GM19397 (cell line): ENCODE measurements at regions not wholly inside any gene's neighbourhood (a gene's known extent, or its start where the extent isn't known, plus 50 kb on each side); places are given as distances from the start of the nearest gene placed in this dataset.
A peak's percentile ranks its signal among the peaks of the same experiment; 100 is the strongest.

Experiments
- ATAC-seq: cut with Tn5 transposase; IDR thresholded peaks from one replicate; pipeline ENCODE4 v1.9.1; 2021; ENCODE audit warnings: mild to moderate bottlenecking, moderate library complexity; ENCODE audit not compliant: unreplicated experiment

DNA sequence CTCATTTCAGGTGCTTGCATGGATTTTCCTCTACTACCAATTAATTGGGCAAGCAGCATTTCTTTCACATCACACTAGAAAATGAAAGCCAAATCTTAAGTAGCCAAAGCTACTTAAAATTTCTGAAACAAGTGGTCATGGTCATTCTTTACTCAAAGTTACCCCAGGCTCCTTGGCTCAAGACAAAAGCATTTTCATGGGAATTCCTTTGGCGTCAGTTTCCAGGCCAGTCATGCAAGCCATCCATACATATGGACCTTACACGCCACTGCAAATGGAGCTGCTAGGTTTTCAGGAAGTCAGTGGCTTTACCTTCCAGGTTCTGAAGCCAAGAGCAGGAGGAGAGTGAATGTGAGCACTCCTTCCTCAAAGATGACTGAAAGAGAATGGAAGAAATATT lies 83.7 kb upstream of the IL12A start:
- ATAC-seq, result no peak

DNA sequence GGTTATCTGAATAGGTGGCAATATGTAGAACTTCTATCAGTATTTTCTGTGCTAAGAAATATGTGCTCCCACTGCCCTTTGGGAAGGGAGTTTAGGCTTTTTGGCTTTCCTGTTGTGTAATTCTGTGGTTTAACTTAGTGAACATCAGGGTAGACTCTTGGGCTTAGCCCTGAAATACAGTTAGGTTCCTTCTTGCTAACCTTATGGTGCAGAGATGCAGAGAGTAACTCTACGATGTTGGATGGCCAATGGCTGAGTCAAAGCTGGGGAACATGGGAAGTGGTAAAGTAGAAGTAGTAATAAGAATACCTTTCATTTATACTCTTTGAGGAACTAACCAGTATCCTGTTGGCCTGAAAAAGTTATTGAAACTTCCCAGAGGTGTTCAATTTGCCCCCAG lies 80.8 kb upstream of the IL12A start:
- no peak for ATAC-seq

DNA sequence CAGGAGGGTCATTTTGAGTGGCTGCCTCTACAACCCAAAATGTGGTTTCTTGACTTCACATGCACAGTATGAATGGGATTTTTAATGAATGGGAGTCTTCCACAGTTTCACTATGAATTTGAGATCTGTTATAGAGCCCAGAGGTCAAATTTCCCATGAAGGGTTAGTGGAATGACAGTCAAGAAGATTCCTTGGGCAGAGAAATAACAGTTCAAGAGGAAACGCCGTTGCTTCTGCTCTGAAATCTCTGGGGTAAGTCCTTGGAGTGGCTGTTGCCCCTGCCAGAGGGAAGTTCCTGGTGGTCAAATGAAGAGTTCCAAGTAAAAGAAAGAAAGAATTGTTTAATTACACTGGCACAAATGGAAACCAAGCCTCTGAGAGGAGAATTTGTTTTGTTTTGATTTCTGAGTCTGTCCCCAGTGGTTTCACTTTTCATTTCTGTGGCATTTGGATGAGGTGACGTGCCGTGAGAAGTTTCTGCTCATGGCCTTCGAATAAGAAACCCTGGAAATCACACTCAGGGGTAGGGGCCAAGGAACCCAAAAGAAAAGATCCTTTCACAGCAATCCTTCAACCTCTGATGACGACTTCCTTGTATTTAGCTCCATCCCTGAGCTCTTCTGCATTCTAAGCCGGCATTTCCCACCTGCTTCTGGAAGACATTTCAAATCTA lies 77.5 kb upstream of the IL12A start:
- no peak for ATAC-seq

DNA sequence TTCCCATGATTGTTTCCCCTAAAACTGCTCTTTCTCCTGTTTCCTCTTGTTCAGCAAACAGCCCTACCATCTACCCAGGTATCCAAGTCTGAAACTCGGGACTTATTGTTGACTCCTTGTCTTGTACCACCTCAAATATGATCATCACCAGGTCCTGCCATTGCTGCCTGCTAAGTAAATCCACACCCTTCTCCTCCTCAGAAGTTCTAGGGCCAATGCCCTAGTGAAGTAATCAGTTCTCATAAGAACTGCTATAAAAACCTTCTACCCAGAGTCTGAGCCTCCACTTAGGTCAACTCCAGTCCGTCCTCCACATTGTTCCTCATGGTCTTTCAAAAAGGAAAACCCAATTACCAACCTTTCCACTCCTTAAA lies 77.0 kb upstream of the IL12A start:
- ATAC-seq, result no peak

DNA sequence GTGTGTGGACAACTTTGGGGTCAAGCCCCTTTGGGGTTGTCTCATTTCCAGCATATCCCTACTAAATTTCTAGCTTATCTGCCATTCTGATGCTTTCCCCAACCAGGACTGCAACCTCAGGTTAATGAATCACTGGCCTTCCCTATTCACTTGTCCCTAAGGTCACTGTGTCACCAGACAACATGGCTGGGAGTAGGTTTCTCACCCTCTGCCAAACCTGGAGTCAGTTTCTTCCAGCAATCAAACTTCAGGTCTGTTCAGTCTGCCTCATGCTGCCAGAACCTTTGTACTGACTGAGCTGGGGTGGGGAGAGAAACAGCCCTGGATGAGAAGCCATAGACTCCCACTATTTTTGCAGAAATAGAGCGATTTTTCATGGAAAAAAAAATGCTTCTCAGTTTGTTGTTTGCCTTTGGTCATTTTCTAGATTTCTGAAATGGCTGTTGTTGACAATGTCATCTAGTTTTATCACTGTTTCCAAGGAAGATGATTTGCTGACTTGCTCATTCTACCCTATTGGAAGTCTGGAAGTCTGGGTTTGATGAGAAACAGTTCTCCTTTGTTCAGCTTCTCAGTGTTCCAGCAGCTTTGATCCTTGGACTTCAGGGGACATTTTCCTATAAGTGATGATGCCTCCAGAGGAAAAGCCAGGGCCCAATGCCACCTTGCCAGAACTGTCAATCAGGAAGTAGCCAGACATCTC lies 74.8 kb upstream of the IL12A start:
- no peak for ATAC-seq

DNA sequence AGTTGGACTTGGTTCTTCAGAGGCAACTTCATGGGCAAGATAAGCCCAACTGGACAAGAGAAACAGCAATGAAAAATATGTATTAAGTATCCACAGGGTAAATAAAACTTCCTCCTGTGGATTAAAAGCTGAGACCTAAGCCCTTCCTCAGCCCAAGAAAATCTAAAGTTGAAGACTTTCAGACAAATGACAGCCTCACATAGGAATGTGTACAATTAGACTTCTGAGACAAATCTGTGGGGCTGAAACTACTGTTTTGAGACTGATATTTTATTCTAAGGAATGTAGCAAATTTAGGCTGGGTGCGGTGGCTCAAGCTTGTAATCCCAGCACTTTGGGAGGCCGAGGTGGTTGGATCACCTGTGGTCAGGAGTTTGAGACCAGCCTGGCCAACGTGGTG lies 74.2 kb upstream of the IL12A start:
- no peak for ATAC-seq

DNA sequence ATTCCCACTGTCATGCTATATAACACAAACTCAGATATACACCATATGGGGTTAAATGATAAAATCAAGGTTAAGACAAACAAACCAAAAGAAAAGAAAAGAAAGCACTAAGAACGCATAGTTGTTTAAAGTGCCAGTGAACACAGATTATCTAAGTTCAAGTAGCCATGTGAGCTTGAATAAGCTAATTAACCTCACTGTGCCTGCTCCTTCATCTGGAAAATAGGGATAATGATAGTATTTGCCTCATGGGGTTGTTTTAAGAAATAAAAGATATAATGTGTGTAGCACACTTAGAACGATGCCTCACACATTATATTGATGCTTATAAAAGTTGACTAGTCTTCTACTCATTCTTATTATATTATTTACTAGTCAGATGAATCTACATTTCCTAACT lies 72.6 kb upstream of the IL12A start:
- ATAC-seq, result no peak

DNA sequence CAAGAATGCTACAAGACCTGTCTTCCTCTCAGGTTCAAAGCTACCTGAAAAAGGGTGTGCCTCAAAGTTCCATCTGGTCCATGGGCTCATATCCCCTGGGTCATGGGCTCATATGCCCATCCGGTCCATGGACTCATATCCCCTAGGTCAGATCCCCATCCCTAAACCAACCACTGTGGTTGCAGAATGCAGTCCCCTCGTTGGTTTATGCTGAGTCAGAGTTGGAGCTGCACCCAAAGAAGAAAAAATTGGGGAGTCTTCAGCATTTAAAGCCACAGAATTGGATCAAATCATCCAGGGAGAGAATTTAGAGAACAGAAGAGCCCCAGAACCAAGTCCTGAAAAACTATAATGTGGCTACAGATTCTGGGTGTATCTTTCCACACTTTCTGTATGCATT lies 71.5 kb upstream of the IL12A start:
- no peak for ATAC-seq

DNA sequence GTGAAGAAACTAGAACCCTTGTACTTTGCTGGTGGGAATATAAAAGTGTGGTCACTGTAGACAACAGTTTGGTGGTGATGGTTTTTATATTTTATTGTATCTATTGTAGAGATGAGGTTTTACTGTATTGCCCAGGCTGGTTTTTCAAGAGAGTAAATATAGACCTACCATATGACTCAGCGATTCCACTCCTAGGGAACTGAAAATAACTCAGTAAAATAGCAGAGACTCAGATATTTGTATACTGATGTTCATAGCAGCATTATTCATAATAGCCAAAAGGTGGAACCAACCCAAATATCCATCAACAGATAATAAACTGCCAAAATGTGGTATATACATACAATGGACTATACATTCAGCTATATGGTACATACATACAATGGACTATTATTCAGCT lies 68.8 kb upstream of the IL12A start:
- peak; percentile 60 for ATAC-seq

DNA sequence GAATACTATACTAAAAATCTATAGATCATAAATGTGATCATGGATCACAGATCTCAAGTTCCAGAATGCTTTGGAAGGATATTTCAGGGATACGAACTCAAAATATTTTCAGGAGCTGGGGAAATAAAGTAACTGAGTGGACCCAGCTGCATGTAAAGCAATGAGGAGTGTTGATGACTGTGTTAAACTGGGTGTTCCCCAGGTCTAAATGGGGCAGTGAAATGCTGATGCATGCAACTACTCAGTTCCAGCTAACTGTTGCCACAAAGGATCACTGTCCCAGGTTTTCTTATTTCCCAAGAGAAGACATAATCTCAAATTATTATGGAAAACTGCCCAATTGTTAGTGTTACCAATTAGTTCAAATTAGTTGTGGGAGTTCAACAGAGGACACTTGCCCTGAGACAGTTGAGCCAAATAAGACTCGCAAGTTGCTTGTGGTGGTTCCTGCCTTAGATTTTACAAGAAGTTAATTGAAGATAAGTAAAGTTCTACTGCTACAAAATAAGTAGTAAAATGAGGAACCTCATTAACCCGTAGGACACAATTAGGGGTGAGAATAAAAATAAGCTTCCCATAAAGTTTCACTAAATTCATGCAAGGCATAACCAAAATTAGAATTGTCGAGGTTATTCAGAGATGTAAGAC lies 66.3 kb upstream of the IL12A start:
- no peak for ATAC-seq

DNA sequence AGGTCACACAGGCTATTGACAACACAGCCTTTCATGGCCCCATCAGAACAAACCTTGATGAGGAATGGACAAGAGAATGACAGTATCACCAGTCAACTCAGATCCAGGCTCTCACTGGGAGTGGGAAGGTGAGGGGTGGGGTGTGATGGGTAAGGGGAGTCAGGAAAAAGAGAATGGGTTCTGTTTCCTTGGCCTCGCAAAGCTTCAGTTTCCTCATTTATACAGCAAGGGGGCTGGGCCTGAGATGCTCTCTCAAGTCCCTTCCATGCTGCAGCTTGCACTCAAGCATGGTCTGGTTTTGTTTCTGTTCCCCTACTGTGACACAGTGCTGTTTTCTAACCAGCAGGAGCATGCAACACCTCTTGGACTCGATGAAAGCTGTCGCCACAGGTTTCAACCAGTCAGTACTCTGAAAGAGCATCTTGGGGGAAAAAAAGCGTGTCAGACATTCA lies 65.7 kb upstream of the IL12A start:
- ATAC-seq, result peak; percentile 92

DNA sequence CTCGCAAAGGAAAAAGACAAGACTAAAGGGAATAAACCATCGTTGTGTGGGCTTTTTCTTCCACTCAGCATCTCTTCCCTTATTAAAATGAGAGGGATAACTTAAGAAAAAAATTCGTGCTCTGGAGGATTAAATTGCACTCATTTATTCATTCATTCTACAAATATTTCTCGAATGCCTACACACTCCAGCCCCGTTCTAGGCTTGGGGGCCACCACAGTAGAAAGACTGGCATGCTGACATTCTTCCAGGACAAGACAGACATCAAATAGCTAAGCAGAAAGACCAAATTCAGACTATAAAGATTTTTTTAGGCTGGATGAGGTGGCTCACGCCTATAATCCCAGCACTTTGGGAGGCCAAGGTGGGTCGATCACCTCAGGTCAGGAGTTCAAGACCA lies 65.3 kb upstream of the IL12A start:
- ATAC-seq, result no peak

DNA sequence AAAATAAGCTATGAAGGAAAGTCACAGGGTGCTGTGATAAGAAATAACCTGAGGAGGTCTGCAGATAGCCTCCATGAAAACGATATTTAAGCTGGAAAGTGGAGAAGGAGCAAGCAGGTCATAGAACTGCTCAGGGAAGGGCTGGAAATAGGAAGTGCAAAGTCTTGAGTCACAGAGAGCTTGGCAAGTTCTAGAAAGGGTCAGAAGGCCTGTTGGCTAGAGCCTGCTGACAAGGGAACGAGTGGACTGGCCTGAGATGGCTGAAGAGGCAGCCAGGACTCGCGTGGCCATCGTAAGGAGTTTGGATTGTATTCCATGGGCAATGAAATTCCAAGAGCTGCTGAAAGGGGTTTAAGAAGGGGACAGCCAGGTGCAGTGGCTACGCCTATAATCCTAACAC lies 64.7 kb upstream of the IL12A start:
- ATAC-seq, result no peak

DNA sequence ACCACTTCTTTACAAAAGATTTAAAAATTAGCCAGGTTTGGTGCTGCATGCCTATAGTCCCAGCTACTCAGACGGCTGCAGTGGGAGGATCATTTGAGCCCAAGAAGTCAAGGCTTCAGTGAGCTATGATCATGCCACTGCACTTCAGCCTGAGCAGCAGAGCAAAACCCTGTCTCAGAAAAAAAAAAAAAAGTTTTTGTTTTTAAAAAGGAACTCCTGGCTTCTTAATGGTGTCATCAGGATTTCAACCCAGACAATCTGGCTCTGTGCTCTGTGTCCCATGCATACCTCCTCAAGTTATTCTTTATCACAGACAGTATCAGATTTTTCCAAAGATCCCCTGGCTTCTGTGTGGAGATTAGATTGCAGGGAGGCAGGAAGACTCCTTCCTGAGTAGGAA lies 64.2 kb upstream of the IL12A start:
- ATAC-seq, result no peak

DNA sequence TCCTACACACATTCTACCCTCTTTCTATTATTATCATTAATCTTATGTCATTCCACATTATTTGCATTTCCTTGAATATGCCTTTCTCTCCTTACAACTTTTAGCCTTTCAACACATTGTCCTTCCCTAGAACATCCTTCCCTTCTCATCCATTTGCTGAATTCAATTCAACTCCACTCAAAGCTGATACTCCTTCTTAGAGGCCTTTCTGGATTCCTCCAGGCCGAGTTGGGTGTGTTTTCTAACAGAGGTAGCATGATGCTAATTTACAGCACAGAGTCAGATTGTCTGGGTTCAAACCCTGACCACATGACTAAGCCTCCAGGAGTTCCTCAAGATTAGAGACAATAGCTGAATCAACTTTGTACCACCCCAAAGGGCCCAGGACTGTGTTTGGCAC lies 63.4 kb upstream of the IL12A start:
- no peak for ATAC-seq

DNA sequence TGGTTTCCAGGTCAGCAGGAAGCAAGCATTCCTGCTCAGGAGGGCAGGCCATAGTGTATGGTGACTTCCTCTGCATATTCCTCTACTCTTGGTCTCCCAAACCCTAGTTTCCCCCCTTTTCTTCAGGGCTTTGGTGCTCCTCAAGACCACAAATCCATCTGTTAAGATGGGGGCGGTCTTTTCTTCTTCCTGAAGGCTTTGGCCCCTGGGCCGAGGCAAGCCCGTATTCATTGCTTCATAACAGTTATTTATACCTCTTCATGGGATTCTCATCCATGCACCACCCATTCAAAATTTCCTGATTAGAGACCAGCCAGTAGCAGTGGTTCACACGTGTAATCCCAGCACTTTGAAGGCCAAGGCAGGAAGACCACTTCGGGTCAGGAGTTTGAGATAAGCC lies 62.1 kb upstream of the IL12A start:
- ATAC-seq, result no peak

DNA sequence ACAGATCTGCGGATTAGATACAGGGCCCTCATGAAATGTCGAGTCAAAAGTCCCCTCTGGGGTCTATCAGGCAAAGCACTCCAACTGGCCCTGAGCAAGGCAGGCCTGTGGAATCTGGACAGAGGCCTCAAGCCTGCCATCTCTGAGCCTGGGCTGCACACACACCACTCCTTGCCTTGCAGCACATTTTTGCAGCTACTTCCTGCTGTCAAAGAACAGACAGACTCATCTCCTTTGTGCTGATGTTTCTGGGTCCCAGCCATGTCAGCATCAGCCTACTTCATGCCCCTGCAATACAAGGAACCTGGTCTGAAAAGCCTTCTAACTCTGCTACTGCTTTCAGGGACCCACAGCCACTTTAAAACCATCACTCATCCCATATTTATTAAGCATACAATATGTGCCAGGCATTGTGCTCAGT lies 60.6 kb upstream of the IL12A start:
- ATAC-seq, result no peak

DNA sequence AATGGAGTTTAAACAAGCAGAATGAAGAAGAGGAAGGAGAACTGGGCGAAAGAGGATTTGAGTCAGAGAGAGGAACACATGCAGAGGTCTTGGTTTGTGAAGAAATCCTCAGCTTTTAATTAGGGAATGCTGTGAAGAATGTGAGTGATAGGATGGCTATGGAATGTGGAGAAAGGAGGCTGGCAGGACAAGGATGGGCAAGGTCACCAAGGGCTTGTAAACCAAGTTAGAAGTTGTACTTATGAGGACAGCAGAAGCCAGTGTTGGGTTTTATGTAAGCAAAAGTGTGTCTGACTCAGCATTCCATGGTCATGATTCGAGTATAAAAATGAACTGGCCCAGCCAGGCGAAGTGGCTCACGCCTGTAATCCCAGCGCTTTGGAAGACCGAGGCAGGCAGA lies 60.0 kb upstream of the IL12A start:
- ATAC-seq, result no peak

DNA sequence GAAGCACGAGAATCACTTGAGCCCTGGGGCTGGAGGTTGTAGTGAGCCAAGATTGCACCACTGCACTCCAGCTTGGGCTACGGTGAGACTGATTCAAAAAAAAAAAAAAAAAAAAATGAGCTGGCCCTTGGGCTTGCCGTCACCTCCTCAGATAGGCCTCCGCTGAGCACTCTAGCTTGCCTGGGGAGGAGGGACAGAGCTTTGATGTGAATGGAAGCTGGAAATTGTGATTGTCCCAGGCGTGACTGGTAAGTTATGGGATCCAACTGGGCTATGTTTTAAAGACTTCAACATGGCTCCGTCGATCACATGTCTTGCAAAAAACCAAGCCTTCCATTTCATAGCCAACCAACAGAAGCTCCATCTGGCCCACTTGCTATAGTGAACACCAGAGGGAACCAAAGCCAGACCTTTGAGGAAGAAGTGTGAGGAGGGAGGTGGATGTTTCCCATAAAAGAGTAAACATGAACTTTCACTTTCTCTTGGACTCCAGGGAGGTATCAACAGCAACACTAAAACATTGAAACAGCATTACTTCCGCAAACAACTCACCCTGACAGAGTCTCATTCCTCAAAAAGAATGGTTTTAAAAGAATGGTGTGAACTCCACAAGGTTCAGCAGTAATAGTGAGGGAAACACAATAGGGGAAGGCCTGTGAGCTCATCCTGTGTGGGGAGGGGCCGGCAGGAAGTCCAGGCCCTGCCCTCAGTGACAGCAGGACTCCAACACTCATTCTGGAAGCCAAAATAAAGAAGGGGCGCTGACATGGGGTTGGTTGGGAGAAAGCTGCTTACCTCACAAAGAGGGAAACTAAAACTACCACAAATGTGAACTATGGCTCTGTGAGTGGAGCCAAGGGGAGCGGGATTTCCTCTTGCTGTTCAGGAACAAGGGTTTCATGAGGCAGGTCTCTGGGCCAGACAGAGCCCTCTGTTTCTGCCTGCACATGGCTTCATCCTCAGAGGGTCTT lies 59.2 kb upstream of the IL12A start:
- ATAC-seq, result peak; percentile 65

DNA sequence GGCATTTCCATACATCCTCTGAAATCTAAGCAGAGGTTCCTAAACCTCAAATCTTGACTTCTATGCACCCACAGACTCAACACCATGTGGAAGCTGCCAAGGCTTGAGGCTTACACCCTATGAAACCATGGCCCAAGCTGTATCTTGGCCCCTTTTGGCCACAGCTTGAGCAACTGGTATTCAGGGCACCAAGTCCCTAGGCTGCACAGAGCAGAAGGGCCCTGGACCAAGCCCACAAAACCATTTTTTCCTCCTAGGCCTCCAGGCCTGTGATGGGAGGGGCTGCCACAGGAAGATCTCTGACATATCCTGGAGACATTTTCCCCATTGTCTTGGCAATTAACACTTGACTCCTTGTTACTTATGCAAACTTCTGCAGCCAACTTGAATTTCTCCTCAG lies 54.4 kb upstream of the IL12A start:
- no peak for ATAC-seq

DNA sequence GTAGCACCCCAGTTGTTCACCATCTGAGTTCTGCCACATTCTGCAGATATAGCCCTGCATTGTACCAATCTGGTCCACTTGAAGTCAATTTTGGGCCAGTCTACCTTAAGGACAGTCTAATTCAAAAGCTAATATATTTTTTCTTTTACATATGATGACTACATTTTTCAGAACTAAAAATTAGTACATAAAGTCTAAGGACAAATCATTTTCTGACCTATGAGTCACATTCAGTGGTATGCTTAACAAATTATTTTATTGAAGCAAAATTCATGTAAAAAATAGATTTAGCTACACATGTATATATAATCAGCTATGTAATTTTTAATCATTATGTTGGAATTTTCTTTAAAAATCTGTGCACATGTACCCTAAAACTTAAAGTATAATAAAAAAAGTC lies 52.1 kb upstream of the IL12A start:
- ATAC-seq, result no peak
